Upper lobe of left lung (tissue), 4 donors: ENCODE measurements at regions not wholly inside any gene's neighbourhood (a gene's known extent, or its start where the extent isn't known, plus 50 kb on each side); places are given as distances from the start of the nearest gene placed in this dataset.

Experiments used
- EP300 ChIP-seq, 4 donors: sonication (generic); formaldehyde crosslinking; IDR thresholded peaks; one replicate each; pipeline ENCODE4 v1.5.1; 2017; ENCODE audit warnings: antibody characterized with exemption in 4 of 4, control low read depth in 2 of 4
- TF ChIP-seq, protein P1 (sequence below), 6 experiments: fragments of 450-650 bp in 4 of 6; fragments of 200-600 bp in 2 of 6; sonication (generic) in 2 of 6; IDR thresholded peaks; one replicate each; pipeline ENCODE4 v1.5.1; 2016 to 2019; ENCODE audit warnings: antibody characterized with exemption in 6 of 6

DNA sequence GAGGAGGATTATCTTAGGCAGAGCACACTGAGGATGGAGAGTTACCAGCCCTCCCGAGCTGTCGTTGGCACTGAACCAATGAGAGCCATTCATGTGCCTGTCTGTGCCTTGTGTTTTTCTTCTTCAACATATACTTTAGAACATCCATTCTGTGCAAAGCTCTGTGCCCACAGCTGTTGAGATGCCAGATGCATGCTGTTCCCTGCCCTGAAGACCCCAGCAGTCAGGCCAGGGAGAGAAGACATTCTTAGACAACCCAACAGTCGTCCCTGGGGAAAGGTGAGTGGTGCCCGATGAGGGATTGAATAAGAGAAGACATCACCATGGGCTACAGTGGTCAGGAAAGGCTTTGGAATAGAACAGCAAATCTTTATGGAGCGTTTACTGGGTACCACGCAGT lies 114.1 kb downstream of the NRN1 start:
- TF ChIP-seq, protein P1, sequence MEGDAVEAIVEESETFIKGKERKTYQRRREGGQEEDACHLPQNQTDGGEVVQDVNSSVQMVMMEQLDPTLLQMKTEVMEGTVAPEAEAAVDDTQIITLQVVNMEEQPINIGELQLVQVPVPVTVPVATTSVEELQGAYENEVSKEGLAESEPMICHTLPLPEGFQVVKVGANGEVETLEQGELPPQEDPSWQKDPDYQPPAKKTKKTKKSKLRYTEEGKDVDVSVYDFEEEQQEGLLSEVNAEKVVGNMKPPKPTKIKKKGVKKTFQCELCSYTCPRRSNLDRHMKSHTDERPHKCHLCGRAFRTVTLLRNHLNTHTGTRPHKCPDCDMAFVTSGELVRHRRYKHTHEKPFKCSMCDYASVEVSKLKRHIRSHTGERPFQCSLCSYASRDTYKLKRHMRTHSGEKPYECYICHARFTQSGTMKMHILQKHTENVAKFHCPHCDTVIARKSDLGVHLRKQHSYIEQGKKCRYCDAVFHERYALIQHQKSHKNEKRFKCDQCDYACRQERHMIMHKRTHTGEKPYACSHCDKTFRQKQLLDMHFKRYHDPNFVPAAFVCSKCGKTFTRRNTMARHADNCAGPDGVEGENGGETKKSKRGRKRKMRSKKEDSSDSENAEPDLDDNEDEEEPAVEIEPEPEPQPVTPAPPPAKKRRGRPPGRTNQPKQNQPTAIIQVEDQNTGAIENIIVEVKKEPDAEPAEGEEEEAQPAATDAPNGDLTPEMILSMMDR (IDR thresholded peaks at IDR 0.05) = no peak
- TF ChIP-seq EP300 (IDR thresholded peaks at IDR 0.05) = no peak
